DOHH2 (cell line): ENCODE measurements at regions not wholly inside any gene's neighbourhood (a gene's known extent, or its start where the extent isn't known, plus 50 kb on each side); places are given as distances from the start of the nearest gene placed in this dataset.

Experiments
- H3F3A ChIP-seq: fragments of 200-600 bp; sonication (generic), shearing (Covaris generic); 2 replicates; pipeline ENCODE4 v1.6.0; 2016; ENCODE audit warnings: antibody characterized with exemption, mild to moderate bottlenecking; ENCODE audit not compliant: control insufficient read depth, insufficient read depth
- H3K27ac ChIP-seq: fragments of 200-600 bp; sonication (generic); 2 replicates; pipeline ENCODE4 v1.5.1; 2014; ENCODE audit warnings: low read depth, mild to moderate bottlenecking, low read length, moderate library complexity
- H3K27me3 ChIP-seq: fragments of 200-600 bp; sonication (generic); 2 replicates; pipeline ENCODE4 v1.6.1; 2014; ENCODE audit warnings: mild to moderate bottlenecking, low read length, mixed read lengths; ENCODE audit not compliant: control insufficient read depth
- H3K36me3 ChIP-seq: fragments of 200-600 bp; sonication (generic); 2 replicates; pipeline ENCODE4 v1.6.1; 2014; ENCODE audit warnings: mild to moderate bottlenecking, low read length, moderate library complexity, mixed read lengths; ENCODE audit not compliant: control insufficient read depth
- H3K4me1 ChIP-seq: fragments of 200-600 bp; sonication (generic); 2 replicates; pipeline ENCODE4 v1.6.1; 2014; ENCODE audit warnings: mild to moderate bottlenecking, low read length, mixed read lengths; ENCODE audit not compliant: control insufficient read depth
- H3K4me2 ChIP-seq: fragments of 200-600 bp; sonication (generic); 2 replicates; pipeline ENCODE4 v1.6.0; 2014; ENCODE audit warnings: mild to moderate bottlenecking, low read length, moderate library complexity
- H3K4me3 ChIP-seq: fragments of 200-600 bp; sonication (generic); 2 replicates; pipeline ENCODE4 v1.5.1; 2014; ENCODE audit warnings: mild to moderate bottlenecking, low read length, mixed read lengths
- H3K79me2 ChIP-seq: fragments of 200-600 bp; sonication (generic); 2 replicates; pipeline ENCODE4 v1.6.1; 2014; ENCODE audit warnings: mild to moderate bottlenecking, low read length, mixed read lengths; ENCODE audit not compliant: control insufficient read depth
- H3K9me2 ChIP-seq: fragments of 200-600 bp; sonication (generic); replicated peaks from 2 replicates; pipeline ENCODE4 v1.6.1; 2014; ENCODE audit warnings: mild to moderate bottlenecking, low read length, mixed read lengths; ENCODE audit not compliant: control insufficient read depth
- H3K9me3 ChIP-seq: fragments of 200-600 bp; sonication (generic); 2 replicates; pipeline ENCODE4 v1.6.1; 2014; ENCODE audit warnings: antibody characterized with exemption, low read length, mixed read lengths; ENCODE audit not compliant: control insufficient read depth, insufficient read depth
- H4K20me1 ChIP-seq: fragments of 200-600 bp; sonication (generic); 2 replicates; pipeline ENCODE4 v1.6.0; 2014; ENCODE audit warnings: low read depth, mild to moderate bottlenecking, antibody characterized with exemption, low read length, moderate library complexity; ENCODE audit not compliant: control insufficient read depth, insufficient read depth
- CTCF ChIP-seq: fragments of 200-600 bp; sonication (generic); IDR thresholded peaks from one replicate; pipeline ENCODE4 v1.5.1; 2014; ENCODE audit warnings: antibody characterized with exemption, mild to moderate bottlenecking, low read depth, low read length; ENCODE audit not compliant: poor library complexity, severe bottlenecking
- EZH2phosphoT487 ChIP-seq: fragments of 200-600 bp; sonication (generic); IDR thresholded peaks from 2 replicates; pipeline ENCODE4 v1.6.1; 2017; ENCODE audit warnings: borderline replicate concordance, mild to moderate bottlenecking, antibody characterized with exemption, low read length, moderate library complexity, mixed read lengths

GRCh38 chr19:5237190-5237780 is 103.3 kb downstream of the PTPRS start:
- no peaks in the 10 kb centered on the region for H3K79me2 ChIP-seq
- TF ChIP-seq CTCF (no peak), EZH2phosphoT487 (no peak)
- no peak overlapping the region for H3K4me2 ChIP-seq
- H3K9me2 ChIP-seq = no peaks in the 10 kb centered on the region
- H3K36me3 ChIP-seq = no peaks in the 10 kb centered on the region
- no peaks in the 10 kb centered on the region for H3K9me3 ChIP-seq
- H3K4me1 ChIP-seq = no peaks in the 10 kb centered on the region
- no peak overlapping the region for H3K27ac ChIP-seq
- H3K27me3 ChIP-seq = no peaks in the 10 kb centered on the region
- H3F3A ChIP-seq = no peaks in the 10 kb centered on the region
- H4K20me1 ChIP-seq = no peaks in the 10 kb centered on the region
- no peak overlapping the region for H3K4me3 ChIP-seq

- Histone ChIP-seq H3K9me2 (no peaks in the 10 kb centered on the region), H3K36me3 (no peaks in the 10 kb centered on the region), H3K79me2 (no peaks in the 10 kb centered on the region), H3K9me3 (no peaks in the 10 kb centered on the region), H3K27ac (no peak overlapping the region), H3K27me3 (no peaks in the 10 kb centered on the region), H3K4me3 (no peak overlapping the region), H3K4me2 (no peak overlapping the region), H4K20me1 (no peaks in the 10 kb centered on the region), H3K4me1 (no peaks in the 10 kb centered on the region), H3F3A (no peaks in the 10 kb centered on the region)
- TF ChIP-seq CTCF (no peak), EZH2phosphoT487 (no peak)
Measured at GRCh38 chr19:5235458-5236219, 105.0 kb downstream of the PTPRS start.

GRCh38 chr19:5234412-5234811 is 106.2 kb downstream of the PTPRS start:
- no peaks in the 10 kb centered on the region for H3F3A ChIP-seq
- no peaks in the 10 kb centered on the region for H3K27me3 ChIP-seq

More at GRCh38 chr19:5234412-5234811, 106.2 kb downstream of the PTPRS start:
- no peaks in the 10 kb centered on the region for H3K79me2 ChIP-seq
- H3K27ac ChIP-seq = no peak overlapping the region
- H4K20me1 ChIP-seq = no peaks in the 10 kb centered on the region
- no peak overlapping the region for H3K4me3 ChIP-seq
- H3K4me2 ChIP-seq = no peak overlapping the region
- H3K9me3 ChIP-seq = no peaks in the 10 kb centered on the region
- no peaks in the 10 kb centered on the region for H3K36me3 ChIP-seq
- no peaks in the 10 kb centered on the region for H3K9me2 ChIP-seq
- TF ChIP-seq EZH2phosphoT487 (no peak), CTCF (no peak)
- H3K4me1 ChIP-seq = no peaks in the 10 kb centered on the region
